LNCaP clone FGC (cell line): ENCODE measurements at regions not wholly inside any gene's neighbourhood (a gene's known extent, or its start where the extent isn't known, plus 50 kb on each side); places are given as distances from the start of the nearest gene placed in this dataset.

Experiments
- DNase-seq: peaks from one replicate; pipeline ENCODE4 v3.0.0-alpha.2; 2011; ENCODE audit warnings: low read depth
- H3K4me3 ChIP-seq: 2 replicates; pipeline ENCODE4 v1.5.1; 2011; ENCODE audit warnings: mild to moderate bottlenecking, low read depth, low read length, control low read depth
- TF ChIP-seq, protein P1 (sequence below): IDR thresholded peaks from 2 replicates; pipeline ENCODE4 v1.5.1; 2012; ENCODE audit warnings: mild to moderate bottlenecking; ENCODE audit not compliant: control insufficient read depth, insufficient read depth; ENCODE audit errors: extremely low read depth

DNA sequence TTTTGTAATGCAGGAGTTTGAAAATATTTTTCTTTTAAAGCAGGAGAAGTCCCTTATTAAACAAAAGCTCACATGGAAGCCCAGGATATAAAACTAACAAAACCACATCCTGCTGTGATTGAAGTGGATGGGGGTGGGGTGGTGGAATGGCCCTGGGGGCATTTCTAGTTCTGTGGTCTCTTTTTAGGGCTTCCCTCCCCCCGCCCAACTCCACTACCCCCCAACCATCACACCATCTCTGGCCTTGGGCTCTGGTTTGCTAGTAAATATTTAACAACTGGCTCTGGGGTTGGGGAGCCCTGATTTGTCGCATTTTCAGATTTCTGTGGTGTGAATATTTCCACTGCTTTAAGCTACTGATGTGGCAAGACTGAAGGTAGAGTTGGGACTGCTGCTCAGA, 279.6 kb upstream of the PLET1 start:
- DNase-seq = no peak
- TF ChIP-seq, protein P1, sequence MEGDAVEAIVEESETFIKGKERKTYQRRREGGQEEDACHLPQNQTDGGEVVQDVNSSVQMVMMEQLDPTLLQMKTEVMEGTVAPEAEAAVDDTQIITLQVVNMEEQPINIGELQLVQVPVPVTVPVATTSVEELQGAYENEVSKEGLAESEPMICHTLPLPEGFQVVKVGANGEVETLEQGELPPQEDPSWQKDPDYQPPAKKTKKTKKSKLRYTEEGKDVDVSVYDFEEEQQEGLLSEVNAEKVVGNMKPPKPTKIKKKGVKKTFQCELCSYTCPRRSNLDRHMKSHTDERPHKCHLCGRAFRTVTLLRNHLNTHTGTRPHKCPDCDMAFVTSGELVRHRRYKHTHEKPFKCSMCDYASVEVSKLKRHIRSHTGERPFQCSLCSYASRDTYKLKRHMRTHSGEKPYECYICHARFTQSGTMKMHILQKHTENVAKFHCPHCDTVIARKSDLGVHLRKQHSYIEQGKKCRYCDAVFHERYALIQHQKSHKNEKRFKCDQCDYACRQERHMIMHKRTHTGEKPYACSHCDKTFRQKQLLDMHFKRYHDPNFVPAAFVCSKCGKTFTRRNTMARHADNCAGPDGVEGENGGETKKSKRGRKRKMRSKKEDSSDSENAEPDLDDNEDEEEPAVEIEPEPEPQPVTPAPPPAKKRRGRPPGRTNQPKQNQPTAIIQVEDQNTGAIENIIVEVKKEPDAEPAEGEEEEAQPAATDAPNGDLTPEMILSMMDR = no peak
- no peak overlapping the region for H3K4me3 ChIP-seq

DNA sequence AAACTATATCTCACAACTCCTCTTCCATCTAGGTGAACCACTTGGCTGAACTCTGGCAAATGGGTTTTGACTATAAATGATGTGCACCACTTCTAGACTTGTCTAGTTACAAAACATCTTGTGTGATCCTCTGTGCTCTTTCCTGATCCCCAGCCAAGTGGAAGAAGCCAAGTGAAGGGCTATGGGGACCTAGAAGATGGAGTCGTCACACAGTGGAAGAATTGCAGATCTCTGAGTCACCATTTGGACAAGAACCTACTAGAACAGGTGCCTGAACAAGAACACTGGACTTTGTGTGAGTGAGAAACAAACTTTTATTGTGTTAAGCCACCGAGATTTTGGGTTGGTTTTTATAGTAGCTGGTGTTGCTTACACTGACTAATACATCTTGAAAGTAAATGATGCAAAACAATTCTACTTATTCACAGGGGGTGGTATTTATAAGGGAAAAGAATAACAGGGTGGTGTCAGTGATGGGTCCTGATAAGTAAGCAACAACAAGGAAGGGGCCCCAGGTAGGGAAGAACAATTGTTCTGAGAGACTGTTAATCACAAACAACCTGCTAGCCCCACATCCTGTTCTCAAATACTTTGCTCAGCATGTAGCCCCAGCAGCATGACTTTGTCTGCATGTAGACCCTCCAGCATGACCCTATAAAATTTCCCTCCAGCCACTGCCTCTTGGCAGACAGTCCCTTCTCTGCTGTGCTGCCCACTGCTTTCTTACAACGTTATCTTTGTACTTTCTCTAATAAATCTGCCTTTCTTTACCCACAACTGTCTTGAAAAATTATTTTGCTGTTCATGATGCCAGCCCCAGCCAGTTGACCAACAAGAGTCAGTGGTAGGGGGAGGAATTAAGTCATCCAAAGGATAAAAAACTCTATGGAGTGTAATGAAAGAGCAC, 280.7 kb upstream of the PLET1 start:
- H3K4me3 ChIP-seq = no peak overlapping the region
- TF ChIP-seq, protein P1 = no peak
- no peak for DNase-seq

DNA sequence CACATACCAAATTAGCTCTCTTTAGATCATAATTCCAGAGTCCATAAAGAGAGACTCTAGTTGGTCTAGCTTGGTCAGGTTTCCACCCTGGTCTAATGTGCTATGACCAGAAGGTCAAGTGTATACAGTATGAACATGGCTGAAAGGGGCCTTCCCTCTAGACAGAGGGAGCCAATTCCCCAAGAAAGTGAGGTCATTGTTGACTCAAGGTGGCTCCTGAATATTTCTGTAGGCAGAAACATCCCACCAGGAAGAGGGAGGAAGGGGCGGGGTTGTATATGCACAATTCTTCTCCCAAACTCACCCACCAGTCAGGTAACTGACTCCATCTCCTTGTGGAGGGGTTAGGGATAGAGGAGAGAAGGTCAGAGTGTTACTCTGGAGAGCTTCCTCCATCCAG, 281.8 kb upstream of the PLET1 start:
- DNase-seq = no peak
- H3K4me3 ChIP-seq = no peak overlapping the region
- TF ChIP-seq, protein P1 = no peak

DNA sequence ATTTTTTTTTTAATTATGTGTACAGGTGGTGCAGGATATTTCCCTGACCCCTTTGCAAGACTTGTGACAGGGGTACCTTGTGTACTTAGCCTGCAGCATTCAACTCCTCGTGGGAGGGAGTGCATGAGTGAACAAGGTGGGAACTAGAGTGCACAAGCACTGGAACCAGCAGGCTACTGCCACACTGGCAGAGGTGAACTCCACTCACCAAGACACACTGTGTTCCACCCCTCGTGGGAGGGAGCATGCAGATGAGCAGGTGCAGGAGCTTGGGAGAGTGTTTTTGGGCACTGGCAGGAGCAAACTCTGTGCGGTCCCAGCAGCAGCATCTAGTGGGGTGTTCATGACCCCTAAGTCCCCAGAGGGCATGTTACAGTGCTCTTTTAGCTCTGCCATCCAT, 282.7 kb upstream of the PLET1 start:
- no peak for DNase-seq
- TF ChIP-seq, protein P1 = no peak
- H3K4me3 ChIP-seq = no peak overlapping the region

DNA sequence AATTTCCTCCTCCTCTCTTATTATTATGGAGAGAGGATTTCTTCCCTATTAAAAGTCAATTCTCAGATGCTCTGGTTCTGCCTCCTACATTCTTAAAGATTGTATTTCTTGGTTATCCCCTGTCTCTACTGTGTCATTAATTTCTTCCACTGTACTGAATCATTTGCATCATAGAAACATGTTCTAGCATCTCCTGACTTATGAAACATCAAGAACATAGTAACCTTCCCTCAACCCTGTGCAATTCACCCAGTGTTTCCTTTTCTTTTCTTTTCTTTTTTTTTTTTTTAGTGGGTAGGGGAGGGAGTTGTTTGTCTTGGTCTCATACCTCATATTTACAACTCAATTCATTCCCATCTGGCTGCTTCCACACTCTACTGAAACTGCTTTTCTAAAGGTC, 288.0 kb upstream of the PLET1 start:
- H3K4me3 ChIP-seq = no peak overlapping the region
- DNase-seq = no peak
- TF ChIP-seq, protein P1 = no peak

DNA sequence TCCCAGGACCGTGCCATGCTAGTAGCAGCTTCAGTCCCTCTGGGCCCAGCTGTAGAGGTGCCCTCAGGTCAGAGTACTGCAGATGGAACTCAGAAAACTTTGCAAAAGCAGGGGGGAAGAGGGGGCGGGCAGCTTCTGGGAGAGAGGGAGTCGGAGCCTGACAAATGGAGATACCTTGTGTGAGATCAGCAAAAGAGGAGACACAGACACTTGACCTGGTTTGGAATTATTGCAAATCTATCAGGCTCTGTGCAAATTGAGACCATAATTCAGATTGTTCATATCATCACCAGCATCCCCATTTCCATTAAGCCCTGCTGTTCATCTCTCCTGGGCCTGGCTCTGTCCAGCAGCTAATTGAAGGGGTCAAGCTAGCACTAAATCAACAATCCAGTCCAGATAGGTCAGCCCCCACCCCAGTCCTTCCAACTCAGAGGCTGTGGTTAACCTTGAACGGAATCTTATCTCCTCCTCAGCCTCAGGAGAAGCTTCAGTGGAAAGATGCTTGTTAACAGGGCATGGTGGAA, 292.6 kb upstream of the PLET1 start:
- no peak for DNase-seq
- H3K4me3 ChIP-seq = no peak overlapping the region
- TF ChIP-seq, protein P1 = no peak

DNA sequence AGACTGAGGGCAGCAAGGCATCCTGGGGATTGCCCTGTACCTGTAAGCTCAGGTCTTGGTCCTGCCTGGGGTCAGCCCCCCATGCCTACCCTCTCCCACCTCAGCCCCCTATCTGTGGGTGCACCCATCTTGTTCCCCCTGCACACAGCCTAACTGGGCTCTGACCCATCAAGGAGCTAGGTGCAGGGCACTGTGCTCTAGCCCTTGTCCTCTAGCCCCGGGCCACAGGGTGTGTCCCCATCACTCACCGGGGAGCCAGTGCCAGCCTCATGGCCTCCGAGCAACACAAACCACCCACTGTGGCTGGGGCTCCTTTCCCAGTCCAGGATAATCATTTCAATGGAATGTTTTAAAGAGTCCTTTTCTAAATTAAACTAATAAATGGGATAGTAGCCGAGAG, 293.9 kb upstream of the PLET1 start:
- TF ChIP-seq, protein P1 = no peak
- no peak for DNase-seq
- no peak overlapping the region for H3K4me3 ChIP-seq
